OCI-LY7 (cell line): ENCODE measurements at regions not wholly inside any gene's neighbourhood (a gene's known extent, or its start where the extent isn't known, plus 50 kb on each side); places are given as distances from the start of the nearest gene placed in this dataset.
A peak's percentile ranks its signal among the peaks of the same experiment; 100 is the strongest.
"Not testable (repeated sequence)": the region's sequence is repeated elsewhere in the genome, so short reads cannot be mapped to it uniquely, and the experiment has no call there.

Experiments used
- BruUV-seq: library from RNA; stranded (reverse); fragments of 400-500 nt; replicated peaks from 2 replicates; lab custom pipeline; 2021; lab: Mats Ljungman, UMichigan
- CTCF ChIA-PET: fragments of 300-600 bp; sonication (Branson Sonifier 250); formaldehyde crosslinking; loops from one replicate; lab custom pipeline; 2022; ENCODE audit warnings: antibody characterized with exemption; ENCODE audit not compliant: unreplicated experiment; lab: Charles Lee
- POLR2A ChIA-PET: fragments of 300-600 bp; sonication (Branson Sonifier 250); formaldehyde crosslinking; loops from one replicate; lab custom pipeline; 2022; ENCODE audit warnings: antibody characterized with exemption; lab: Charles Lee
- DNase-seq: peaks from one replicate; pipeline ENCODE4 v3.0.0-alpha.2; 2015; ENCODE audit warnings: low spot score
- H2AFZ ChIP-seq: fragments of 200-600 bp; sonication (generic), shearing (Covaris generic); 2 replicates; pipeline ENCODE4 v1.6.1; 2014; ENCODE audit warnings: mild to moderate bottlenecking, antibody characterized with exemption, low read length, moderate library complexity
- H3K27ac ChIP-seq: fragments of 200-600 bp; sonication (generic); 2 replicates; pipeline ENCODE4 v1.5.1; 2014; ENCODE audit warnings: mixed run types, low read depth, mild to moderate bottlenecking, moderate library complexity, low read length, inconsistent platforms; ENCODE audit not compliant: poor library complexity, severe bottlenecking
- H3K36me3 ChIP-seq: fragments of 200-600 bp; sonication (generic); 2 replicates; pipeline ENCODE4 v1.6.1; 2014; ENCODE audit warnings: mild to moderate bottlenecking, antibody characterized with exemption, low read length, moderate library complexity, mixed read lengths; ENCODE audit not compliant: insufficient read depth
- H3K4me1 ChIP-seq: fragments of 200-600 bp; sonication (generic); 2 replicates; pipeline ENCODE4 v1.5.1; 2014; ENCODE audit warnings: mild to moderate bottlenecking, low read length; ENCODE audit not compliant: insufficient read depth, poor library complexity, severe bottlenecking
- H3K4me2 ChIP-seq: fragments of 200-600 bp; sonication (generic); 2 replicates; pipeline ENCODE4 v1.6.1; 2014; ENCODE audit warnings: mild to moderate bottlenecking, low read length
- H3K4me3 ChIP-seq: fragments of 200-600 bp; sonication (generic); 2 replicates; pipeline ENCODE4 v1.5.1; 2014; ENCODE audit warnings: mild to moderate bottlenecking, low read depth, low read length; ENCODE audit not compliant: poor library complexity, severe bottlenecking
- H3K79me2 ChIP-seq: fragments of 200-600 bp; sonication (generic); 2 replicates; pipeline ENCODE4 v1.6.1; 2016; ENCODE audit warnings: low read depth, mild to moderate bottlenecking, low read length, moderate library complexity, mixed read lengths; ENCODE audit not compliant: insufficient read depth
- H3K9me2 ChIP-seq: fragments of 200-600 bp; sonication (generic); 2 replicates; pipeline ENCODE4 v1.6.1; 2016; ENCODE audit warnings: mild to moderate bottlenecking, low read length, mixed read lengths; ENCODE audit not compliant: insufficient read depth
- H3K9me3 ChIP-seq: fragments of 200-600 bp; sonication (generic); 2 replicates; pipeline ENCODE4 v1.6.1; 2014; ENCODE audit warnings: mild to moderate bottlenecking, mixed run types, low read length, mixed read lengths
- H4K20me1 ChIP-seq: fragments of 200-600 bp; sonication (generic); 2 replicates; pipeline ENCODE4 v1.6.1; 2014; ENCODE audit warnings: mild to moderate bottlenecking, antibody characterized with exemption, low read length, moderate library complexity, mixed read lengths; ENCODE audit not compliant: insufficient read depth
- intact Hi-C: fragments of 100-400 bp; cut with micrococcal nuclease; formaldehyde crosslinking; loops from one replicate; pipeline ENCODE4 v1.10.0; 2022; ENCODE audit not compliant: unreplicated experiment

- not testable (repeated sequence) for H3K9me3 ChIP-seq, BruUV-seq, H3K36me3 ChIP-seq
Measured at GRCh38 chr9:62526306-62526705, 1336.5 kb downstream of the SPATA31A7 start.

DNA sequence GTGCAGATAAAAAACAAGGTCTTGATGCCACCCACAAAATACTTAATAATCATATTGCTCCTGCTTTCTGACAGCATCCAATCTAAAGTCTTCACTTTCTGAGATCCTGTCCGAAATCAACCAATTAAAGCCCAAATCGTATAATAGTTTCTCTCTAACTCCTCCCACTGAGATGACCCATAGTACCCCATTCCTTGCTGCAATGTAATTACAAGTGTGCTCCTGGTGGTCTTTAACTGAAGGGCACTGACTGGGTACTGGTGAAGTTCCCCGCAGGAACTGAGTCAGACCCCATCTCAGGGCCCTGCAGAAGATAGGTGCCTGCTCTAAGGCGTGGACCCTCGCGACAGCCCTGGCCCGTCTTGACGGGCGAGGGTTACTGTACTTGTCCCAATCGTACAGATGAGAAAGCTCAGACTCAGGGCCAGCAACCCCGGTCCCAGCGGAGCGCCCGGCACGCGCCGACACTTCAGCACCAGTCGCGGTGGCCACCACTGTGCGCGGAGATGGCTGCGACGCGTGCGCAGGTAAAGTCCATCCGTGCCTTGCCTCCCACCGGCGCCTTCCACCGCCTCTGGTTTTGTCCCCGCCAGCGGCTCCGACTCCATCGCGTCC, 1342.4 kb downstream of the SPATA31A7 start:
- H3K9me3 ChIP-seq, H3K4me1 ChIP-seq, H3K36me3 ChIP-seq, H2AFZ ChIP-seq, H3K4me2 ChIP-seq, intact Hi-C loops, H3K79me2 ChIP-seq, H4K20me1 ChIP-seq, POLR2A ChIA-PET, H3K27ac ChIP-seq, DNase-seq, BruUV-seq, CTCF ChIA-PET, H3K9me2 ChIP-seq: not testable (repeated sequence)
- peak overlapping the region; percentile 46 for H3K4me3 ChIP-seq

More at GRCh38 chr9:62526306-62526705, 1336.5 kb downstream of the SPATA31A7 start:
- H3K27ac ChIP-seq, DNase-seq, H3K4me1 ChIP-seq, intact Hi-C loops, H3K4me3 ChIP-seq, H4K20me1 ChIP-seq, H3K9me2 ChIP-seq, POLR2A ChIA-PET, CTCF ChIA-PET, H3K4me2 ChIP-seq, H2AFZ ChIP-seq, H3K79me2 ChIP-seq: not testable (repeated sequence)

GRCh38 chr9:62532777-62533173, 1342.9 kb downstream of the SPATA31A7 start:
- H3K36me3 ChIP-seq, POLR2A ChIA-PET, H4K20me1 ChIP-seq, CTCF ChIA-PET, H2AFZ ChIP-seq, H3K4me2 ChIP-seq, H3K9me3 ChIP-seq, H3K4me1 ChIP-seq, BruUV-seq, DNase-seq, H3K79me2 ChIP-seq, intact Hi-C loops, H3K27ac ChIP-seq, H3K4me3 ChIP-seq, H3K9me2 ChIP-seq: not testable (repeated sequence)

- H3K4me1 ChIP-seq, H3K4me3 ChIP-seq, H3K79me2 ChIP-seq, intact Hi-C loops, H3K4me2 ChIP-seq, H3K36me3 ChIP-seq, H3K9me2 ChIP-seq, H3K9me3 ChIP-seq, POLR2A ChIA-PET, H3K27ac ChIP-seq, BruUV-seq, H4K20me1 ChIP-seq, CTCF ChIA-PET, H2AFZ ChIP-seq, DNase-seq: not testable (repeated sequence)
Measured at GRCh38 chr9:62550539-62550938, 1360.7 kb downstream of the SPATA31A7 start.

- H2AFZ ChIP-seq, H3K9me3 ChIP-seq, H3K4me1 ChIP-seq, H4K20me1 ChIP-seq, intact Hi-C loops, H3K27ac ChIP-seq, CTCF ChIA-PET, H3K79me2 ChIP-seq, H3K4me2 ChIP-seq, H3K9me2 ChIP-seq, BruUV-seq, DNase-seq, POLR2A ChIA-PET, H3K36me3 ChIP-seq, H3K4me3 ChIP-seq: not testable (repeated sequence)
Measured at GRCh38 chr9:62560603-62561002, 1370.8 kb downstream of the SPATA31A7 start.

DNA sequence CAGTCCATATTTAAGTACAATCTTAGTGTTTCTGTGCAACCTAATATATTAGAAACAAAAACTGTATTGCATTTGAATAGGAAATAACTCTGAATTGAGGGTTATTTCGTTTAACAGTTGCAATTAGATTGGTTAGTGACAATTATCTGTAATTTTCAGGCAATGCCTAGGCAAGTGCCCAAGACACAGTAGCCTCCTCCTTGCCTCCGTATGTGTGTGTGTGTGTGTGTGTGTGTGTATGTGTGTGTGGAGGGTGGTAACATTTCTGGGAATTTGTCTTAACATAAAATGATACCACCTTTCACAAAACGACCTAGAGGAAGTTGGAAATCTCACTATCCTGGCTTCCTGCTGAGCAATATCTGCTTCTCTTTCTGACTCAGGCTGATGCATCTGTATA, 1375.3 kb downstream of the SPATA31A7 start:
- H3K36me3 ChIP-seq, CTCF ChIA-PET, POLR2A ChIA-PET, DNase-seq, BruUV-seq, H3K9me3 ChIP-seq, H3K9me2 ChIP-seq, H2AFZ ChIP-seq, H3K79me2 ChIP-seq, H4K20me1 ChIP-seq, H3K4me3 ChIP-seq, H3K4me2 ChIP-seq, H3K27ac ChIP-seq, H3K4me1 ChIP-seq, intact Hi-C loops: not testable (repeated sequence)
